HG03571 (cell line): ENCODE measurements at regions not wholly inside any gene's neighbourhood (a gene's known extent, or its start where the extent isn't known, plus 50 kb on each side); places are given as distances from the start of the nearest gene placed in this dataset.
"Not testable (repeated sequence)": the region's sequence is repeated elsewhere in the genome, so short reads cannot be mapped to it uniquely, and the experiment has no call there.

Experiments
- ATAC-seq: cut with Tn5 transposase; IDR thresholded peaks from one replicate; pipeline ENCODE4 v1.9.1; 2021; ENCODE audit not compliant: unreplicated experiment

DNA sequence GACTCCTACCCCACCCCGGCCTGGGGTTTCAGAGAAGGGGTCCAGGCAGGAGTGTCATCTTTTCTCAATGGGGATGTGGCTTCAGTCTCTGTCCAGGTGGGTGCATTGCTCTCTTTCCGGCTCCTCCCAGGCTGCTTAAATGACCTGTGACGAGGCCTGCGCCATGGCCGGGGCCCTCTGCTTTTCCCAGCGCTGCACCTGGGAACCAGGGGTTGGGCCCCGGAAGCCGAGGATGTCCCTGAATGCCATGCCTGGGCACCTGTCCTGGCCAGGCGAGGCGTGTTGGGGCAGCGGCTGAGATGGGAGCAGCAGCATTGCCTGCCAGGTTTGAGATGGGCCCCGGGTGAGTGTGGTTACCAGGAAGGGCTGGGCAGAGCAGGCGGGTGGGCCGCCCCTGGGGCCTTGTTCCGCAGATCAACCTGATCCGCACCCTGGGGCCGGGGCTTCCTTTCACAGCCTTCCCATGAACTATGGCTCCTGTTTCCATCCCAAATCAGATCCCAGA lies 147.4 kb downstream of the SEC14L1 start:
- no peak for ATAC-seq

- not testable (repeated sequence) for ATAC-seq
These were observed 150.2 kb downstream of the SEC14L1 start for GRCh38 chr17:77290759-77291558.

- ATAC-seq = no peak
These were observed 151.0 kb downstream of the SEC14L1 start for GRCh38 chr17:77291591-77292386.

DNA sequence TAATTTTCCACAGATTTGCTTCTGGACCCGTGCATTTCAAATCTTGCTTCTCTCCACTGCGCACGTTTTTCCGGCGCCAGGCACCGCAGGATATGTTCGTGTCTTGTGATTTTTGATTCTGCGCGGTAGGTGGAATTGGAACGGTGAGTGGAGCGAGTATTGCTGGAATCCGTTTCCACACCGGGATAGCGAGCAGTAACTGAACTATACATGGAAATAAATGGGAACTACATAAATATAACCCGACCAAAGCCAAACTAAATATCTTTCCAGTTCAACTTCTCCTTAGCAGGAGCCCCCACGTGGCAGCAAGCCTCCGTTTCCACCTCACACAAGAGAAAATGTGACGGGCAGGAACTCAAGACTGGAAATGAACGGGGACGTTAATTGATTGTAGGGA lies 154.0 kb downstream of the SEC14L1 start:
- no peak for ATAC-seq

- ATAC-seq = no peak
These were observed 154.6 kb downstream of the SEC14L1 start for GRCh38 chr17:77295241-77295853.

- no peak for ATAC-seq
These were observed 156.1 kb downstream of the SEC14L1 start for GRCh38 chr17:77296769-77297409.

- no peak for ATAC-seq
These were observed 157.2 kb downstream of the SEC14L1 start for GRCh38 chr17:77297693-77298666.

- ATAC-seq = no peak
These were observed 158.0 kb downstream of the SEC14L1 start for GRCh38 chr17:77298811-77299210.

GRCh38 chr17:77299256-77300015 lies 158.7 kb downstream of the SEC14L1 start:
- ATAC-seq = no peak

- no peak for ATAC-seq
These were observed 159.4 kb downstream of the SEC14L1 start for GRCh38 chr17:77300016-77300686.

DNA sequence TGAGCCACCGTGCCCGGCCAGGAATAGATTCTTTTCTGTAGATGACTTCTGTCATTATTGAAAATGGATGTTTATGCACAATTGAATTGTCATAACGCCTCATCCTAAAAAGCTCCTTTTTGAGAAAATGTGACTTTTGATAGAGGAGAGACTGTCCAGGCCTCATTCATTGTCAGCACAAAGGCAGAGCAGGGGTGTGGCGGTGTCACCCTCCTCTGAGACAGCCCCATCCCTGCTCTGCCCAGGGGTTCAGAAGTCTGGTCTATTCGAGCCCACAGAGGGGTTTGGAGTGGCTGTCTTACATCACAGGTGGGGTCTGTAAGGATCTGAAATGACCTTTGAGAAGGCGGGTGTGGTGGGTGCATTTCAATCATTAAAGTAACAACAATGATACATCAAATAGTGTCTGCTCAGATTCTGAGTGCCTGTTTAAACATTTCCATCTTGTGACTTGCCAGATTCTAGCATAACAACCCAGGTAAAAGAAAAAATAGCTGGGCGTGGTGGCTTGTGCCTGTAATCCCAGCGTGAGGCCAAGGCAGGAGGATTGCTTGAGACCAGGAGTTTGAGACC lies 161.0 kb downstream of the SEC14L1 start:
- ATAC-seq = no peak

DNA sequence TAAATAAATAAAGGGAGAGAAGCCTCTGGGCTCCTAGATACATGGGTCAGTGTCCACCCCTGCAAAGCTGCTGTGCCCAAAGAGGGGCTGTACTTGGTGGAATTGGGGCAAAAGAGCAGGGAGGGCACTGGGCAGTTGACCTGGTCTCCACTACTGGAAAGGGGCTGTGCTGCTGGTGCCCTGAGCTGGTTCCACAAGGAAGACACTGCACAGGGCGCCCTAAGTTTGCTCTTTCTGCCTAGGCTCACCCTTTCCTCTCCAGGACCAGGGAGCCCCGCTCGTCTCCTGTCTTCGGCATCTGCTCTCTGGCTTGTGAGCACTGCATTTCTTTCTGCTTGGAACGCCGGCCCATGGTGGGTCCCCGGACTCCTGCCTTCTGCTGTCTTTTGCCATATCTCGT lies 161.9 kb downstream of the SEC14L1 start:
- no peak for ATAC-seq

DNA sequence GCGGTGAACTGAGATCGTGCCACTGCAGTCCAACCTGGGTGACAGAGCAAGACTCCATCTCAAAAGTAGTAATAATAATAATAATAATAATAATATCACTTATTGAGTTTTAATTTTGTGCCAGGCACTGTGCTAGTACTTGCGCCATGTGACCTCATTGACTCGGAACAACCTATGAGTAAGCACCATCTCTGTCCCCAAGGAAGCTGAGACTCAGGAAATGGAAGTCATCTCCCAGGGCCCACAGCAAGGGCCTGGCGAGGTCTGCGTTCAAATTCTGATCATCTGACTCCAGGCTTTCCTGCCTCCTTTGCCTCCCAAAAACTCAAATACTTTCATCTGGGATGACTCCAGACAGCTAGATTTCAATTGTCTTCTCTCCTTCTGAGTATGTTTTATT lies 162.9 kb downstream of the SEC14L1 start:
- ATAC-seq = no peak

- no peak for ATAC-seq
These were observed 163.4 kb downstream of the SEC14L1 start for GRCh38 chr17:77304051-77304745.

DNA sequence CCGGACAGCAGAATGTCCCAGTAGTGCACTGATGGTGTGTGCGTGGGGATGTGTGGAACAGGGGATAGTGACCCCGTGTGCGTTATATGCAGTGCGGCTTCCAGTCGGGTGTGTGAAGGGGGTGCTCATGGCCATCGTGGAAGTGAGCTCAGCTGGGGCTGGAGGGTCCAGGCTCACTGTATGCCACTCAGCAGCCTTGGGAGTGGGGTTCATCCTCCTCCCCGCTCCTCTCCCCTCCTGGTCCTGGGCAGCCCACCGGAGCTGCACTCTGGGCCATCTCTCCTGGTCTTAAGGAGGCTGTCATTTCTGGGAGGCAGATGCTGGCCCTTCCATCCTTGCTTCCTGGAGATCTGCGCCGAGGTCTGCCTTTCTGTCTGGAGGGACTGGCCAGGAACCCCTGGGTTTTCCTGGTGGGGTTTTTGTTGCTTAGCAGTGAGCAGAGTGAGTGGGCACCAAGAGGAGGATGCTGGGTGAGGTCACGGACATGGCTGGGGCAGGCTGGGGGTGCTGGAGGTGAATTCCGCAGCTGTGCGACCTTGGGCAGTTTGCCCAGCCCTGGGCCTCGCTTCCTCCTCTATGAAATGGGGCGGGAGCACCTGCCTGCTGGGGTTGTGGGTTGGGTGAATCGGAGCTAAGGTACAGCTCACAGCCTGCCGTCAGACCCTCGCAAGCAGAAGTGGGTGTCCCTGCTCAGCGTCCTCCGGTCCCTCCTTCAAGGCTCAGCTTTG lies 164.1 kb downstream of the SEC14L1 start:
- ATAC-seq = no peak

DNA sequence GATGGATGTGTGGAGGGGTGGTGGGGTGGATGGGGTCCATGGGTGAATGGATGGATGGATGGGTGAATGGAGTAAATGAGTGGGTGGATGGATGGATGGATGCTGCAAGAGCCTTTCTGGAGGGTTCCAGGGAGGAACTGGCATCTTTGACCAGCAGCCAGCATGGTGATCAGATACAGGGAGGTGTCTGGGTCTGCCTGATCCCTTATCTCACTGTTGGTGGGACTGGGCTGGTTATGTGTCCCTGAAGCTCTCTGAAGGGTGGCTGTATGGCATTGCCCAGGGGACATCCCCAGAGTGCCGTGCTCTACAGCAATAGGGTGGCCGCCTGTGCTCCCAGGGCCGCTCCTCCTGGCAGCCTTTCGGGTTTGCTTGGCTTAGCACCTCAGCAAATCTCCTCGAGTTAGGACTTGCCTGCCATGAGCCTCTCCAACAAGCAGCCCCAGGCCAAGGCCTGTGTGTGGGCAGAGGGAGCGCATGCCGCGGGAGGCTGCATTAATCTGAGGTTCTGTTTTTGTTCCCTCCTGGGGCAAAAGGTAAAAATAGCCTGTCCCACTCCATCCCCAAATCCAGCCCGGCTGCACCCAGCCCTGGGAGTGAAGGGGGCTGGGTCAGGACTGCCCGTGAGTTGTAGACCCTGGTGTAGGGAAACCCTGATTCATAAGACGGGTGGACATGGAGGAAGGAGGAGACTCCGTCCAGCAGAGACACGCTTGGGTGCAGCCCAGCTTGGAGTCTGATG lies 165.4 kb downstream of the SEC14L1 start:
- ATAC-seq = no peak
